GM12891 (cell line): ENCODE measurements at regions not wholly inside any gene's neighbourhood (a gene's known extent, or its start where the extent isn't known, plus 50 kb on each side); places are given as distances from the start of the nearest gene placed in this dataset.

ENCODE experiments used
- PAX5 ChIP-seq: IDR thresholded peaks from 2 replicates; pipeline ENCODE4 v1.6.1; 2011; ENCODE audit warnings: low read length, moderate library complexity, mild to moderate bottlenecking; ENCODE audit not compliant: insufficient read depth, severe bottlenecking
- POLR2A ChIP-seq: IDR thresholded peaks from 2 replicates; pipeline ENCODE4 v1.6.1; 2011; ENCODE audit warnings: low read depth, low read length, control low read depth
- POLR2AphosphoS5 ChIP-seq: IDR thresholded peaks from 2 replicates; pipeline ENCODE4 v1.6.1; 2011; ENCODE audit warnings: low read depth, low read length, control low read depth
- TAF1 ChIP-seq: IDR thresholded peaks from 2 replicates; pipeline ENCODE4 v1.6.1; 2011; ENCODE audit warnings: low read depth, low read length, control low read depth

DNA sequence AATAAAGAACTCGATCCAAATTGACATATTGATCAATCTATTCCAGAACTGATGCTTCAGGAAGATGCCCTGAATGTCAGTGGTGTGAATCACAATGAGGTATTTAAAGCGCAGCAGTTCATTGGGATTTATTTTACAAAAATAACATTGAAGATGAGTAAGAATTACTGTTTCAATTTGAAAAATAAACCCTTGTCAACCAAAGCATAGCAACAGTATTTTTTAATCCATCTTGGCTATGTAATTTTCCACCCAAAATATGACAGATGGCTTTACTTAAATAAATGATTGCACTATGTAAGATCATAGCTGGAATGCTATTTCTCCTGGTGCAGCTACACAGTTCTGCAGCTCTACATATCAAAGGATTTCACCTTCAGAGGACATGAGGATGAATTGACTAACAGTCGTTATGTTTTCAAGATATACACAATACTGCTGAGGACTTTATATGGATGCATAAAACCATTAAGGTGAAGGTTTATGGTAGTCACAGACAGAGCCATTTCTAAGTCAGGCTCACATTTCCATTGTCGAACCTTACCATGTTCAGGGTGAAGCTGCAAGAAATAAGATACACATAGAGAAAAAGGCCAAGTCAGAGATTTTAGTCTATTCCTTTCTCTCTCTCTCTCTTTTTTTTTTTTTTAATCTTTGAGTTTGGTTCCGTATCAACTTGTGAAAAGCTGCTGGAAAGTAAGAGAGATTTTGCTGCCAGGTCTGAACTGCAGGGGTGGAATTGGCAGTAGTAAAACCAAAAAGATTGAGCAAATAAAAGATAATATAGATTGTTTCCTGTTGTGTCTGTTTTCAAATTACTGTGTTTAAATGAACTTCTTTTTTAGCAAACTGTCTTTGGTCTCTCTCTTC is 398.0 kb upstream of the CDH20 start:
- no peak for TF ChIP-seq POLR2A
- TF ChIP-seq POLR2AphosphoS5: no peak
- TF ChIP-seq TAF1: no peak
- no peak for TF ChIP-seq PAX5
